Endothelial cell of umbilical vein (primary cell): ENCODE measurements at regions not wholly inside any gene's neighbourhood (a gene's known extent, or its start where the extent isn't known, plus 50 kb on each side); places are given as distances from the start of the nearest gene placed in this dataset.

Experiments
- BruUV-seq: library from RNA; stranded (reverse); fragments of 400-500 nt; replicated peaks from 2 replicates; lab custom pipeline; 2021; lab: Mats Ljungman, UMichigan
- CTCF ChIA-PET: fragments of 300-600, 350-600 bp; sonication (Branson Sonifier 250); formaldehyde crosslinking; loops from one replicate; lab custom pipeline; 2021; ENCODE audit warnings: antibody characterized with exemption, inconsistent platforms; lab: Charles Lee
- POLR2A ChIA-PET: fragments of 300-600, 350-600 bp; sonication (Branson Sonifier 250); formaldehyde crosslinking; loops from one replicate; lab custom pipeline; 2021; ENCODE audit warnings: antibody characterized with exemption, inconsistent platforms; lab: Charles Lee
- DNase-seq: peaks from one replicate; pipeline ENCODE4 v3.0.0-alpha.2; 2011; ENCODE audit warnings: low read depth, low spot score
- FAIRE-seq: peaks from 2 replicates; lab custom pipeline; 2011; peaks lifted over from hg19 to GRCh38; lab: Jason Lieb, UNC
- H2AFZ ChIP-seq: 2 replicates; pipeline ENCODE4 v1.6.0; 2012; ENCODE audit warnings: low read depth, low read length, control low read depth, inconsistent platforms
- H3K27ac ChIP-seq: 2 replicates; pipeline ENCODE4 v1.5.1; 2011; ENCODE audit warnings: low read depth, mild to moderate bottlenecking, control low read depth, low read length, moderate library complexity; ENCODE audit not compliant: insufficient read depth
- H3K27me3 ChIP-seq, 2 experiments: 2 replicates each; pipeline versions ENCODE4 v1.6.0 to v1.6.1; 2011; ENCODE audit warnings: low read length in 2 of 2, mixed read lengths in 1 of 2; ENCODE audit not compliant: control insufficient read depth in 2 of 2, insufficient read depth in 2 of 2
- H3K36me3 ChIP-seq, 2 experiments: 2 replicates in 1 of 2; 3 replicates in 1 of 2; pipeline ENCODE4 v1.5.1; 2011; ENCODE audit warnings: low read length in 2 of 2, mild to moderate bottlenecking in 1 of 2, moderate library complexity in 1 of 2; ENCODE audit not compliant: control insufficient read depth in 2 of 2, insufficient read depth in 2 of 2; ENCODE audit errors: extremely low read depth in 1 of 2
- H3K4me1 ChIP-seq: 3 replicates; pipeline ENCODE4 v1.5.1; 2011; ENCODE audit warnings: mild to moderate bottlenecking, low read length; ENCODE audit not compliant: control insufficient read depth, insufficient read depth; ENCODE audit errors: extremely low read depth
- H3K4me2 ChIP-seq: 2 replicates; pipeline ENCODE4 v1.6.1; 2011; ENCODE audit warnings: low read length, control low read depth, mixed read lengths; ENCODE audit not compliant: insufficient read depth
- H3K4me3 ChIP-seq, 3 experiments: fragments of 200-600 bp in 1 of 3; sonication (generic), shearing (Covaris generic) in 1 of 3; replicated peaks in 1 of 3; 2 replicates each; pipeline ENCODE4 v1.5.1; 2011 to 2016; ENCODE audit warnings: control low read depth in 3 of 3, low read length in 3 of 3, mild to moderate bottlenecking in 2 of 3, inconsistent platforms in 1 of 3, low read depth in 1 of 3, moderate library complexity in 1 of 3; ENCODE audit not compliant: insufficient read depth in 1 of 3
- H3K79me2 ChIP-seq: 2 replicates; pipeline ENCODE4 v1.6.0; 2012; ENCODE audit warnings: low read length, inconsistent platforms; ENCODE audit not compliant: control insufficient read depth, insufficient read depth
- H3K9ac ChIP-seq: replicated peaks from 2 replicates; pipeline ENCODE3; 2011; ENCODE audit warnings: low read length, control low read depth; ENCODE audit not compliant: insufficient read depth; ENCODE audit errors: extremely low read depth
- H3K9me1 ChIP-seq: replicated peaks from 3 replicates; pipeline ENCODE4 v1.6.0; 2011; ENCODE audit warnings: mild to moderate bottlenecking, low read length; ENCODE audit not compliant: control insufficient read depth, insufficient read depth; ENCODE audit errors: extremely low read depth
- H3K9me3 ChIP-seq: replicated peaks from 2 replicates; pipeline ENCODE4 v1.5.1; 2012; ENCODE audit warnings: low read length, inconsistent platforms; ENCODE audit not compliant: control insufficient read depth, insufficient read depth
- H4K20me1 ChIP-seq: replicated peaks from 2 replicates; pipeline ENCODE3; 2011; ENCODE audit warnings: mild to moderate bottlenecking, low read length; ENCODE audit not compliant: control insufficient read depth, insufficient read depth; ENCODE audit errors: extremely low read depth
- EZH2 ChIP-seq: IDR thresholded peaks from 2 replicates; pipeline ENCODE4 v1.6.1; 2012; ENCODE audit warnings: borderline replicate concordance, low read depth, mild to moderate bottlenecking, moderate library complexity, low read length, inconsistent platforms; ENCODE audit not compliant: severe bottlenecking
- FOS ChIP-seq: IDR thresholded peaks from 2 replicates; pipeline ENCODE4 v1.6.1; 2011; ENCODE audit warnings: mild to moderate bottlenecking, low read length, moderate library complexity, borderline replicate concordance; ENCODE audit not compliant: insufficient read depth
- GATA2 ChIP-seq: IDR thresholded peaks from 2 replicates; pipeline ENCODE4 v1.7.0; 2011; ENCODE audit warnings: low read depth, mild to moderate bottlenecking, moderate library complexity, mixed read lengths, low read length; ENCODE audit not compliant: insufficient read length, insufficient read depth
- JUN ChIP-seq: IDR thresholded peaks from 2 replicates; pipeline ENCODE4 v1.6.1; 2011; ENCODE audit warnings: borderline replicate concordance, low read depth; ENCODE audit not compliant: insufficient read length, insufficient read depth
- MYC ChIP-seq: IDR thresholded peaks from one replicate; pipeline ENCODE4 v1.6.1; 2011; ENCODE audit warnings: mild to moderate bottlenecking, low read depth, low read length
- POLR2A ChIP-seq: IDR thresholded peaks from 2 replicates; pipeline ENCODE4 v1.6.1; 2012; ENCODE audit warnings: low read depth, mild to moderate bottlenecking, control low read depth, low read length
- POLR2AphosphoS5 ChIP-seq: IDR thresholded peaks from 2 replicates; pipeline ENCODE4 v1.6.1; 2012; ENCODE audit warnings: low read depth, mild to moderate bottlenecking, control low read depth, low read length, moderate library complexity; ENCODE audit not compliant: insufficient read depth
- dilution Hi-C: fragments of 300-500 bp; cut with MboI; formaldehyde crosslinking; loops from one replicate; pipeline ENCODE4 v1.15.0; 2019; ENCODE audit warnings: low sequenced_read_pairs; ENCODE audit not compliant: extremely low pct_ligation_motif_present
- intact Hi-C: fragments of 100-400 bp; cut with micrococcal nuclease; formaldehyde crosslinking; loops from one replicate; pipeline ENCODE4 v1.10.0; 2022
- TF ChIP-seq, protein P1 (sequence below), 2 donors: IDR thresholded peaks; 1 replicate in 1 of 2; 2 replicates in 1 of 2; pipeline ENCODE4 v1.5.1; 2011; ENCODE audit warnings: low read length in 2 of 2, mild to moderate bottlenecking in 2 of 2, moderate library complexity in 2 of 2, control low read depth in 1 of 2, inconsistent platforms in 1 of 2, low read depth in 1 of 2; ENCODE audit not compliant: insufficient read depth in 1 of 2; ENCODE audit errors: extremely low read depth in 1 of 2
- TF ChIP-seq, protein P2 (sequence below): IDR thresholded peaks from 2 replicates; pipeline ENCODE4 v1.6.1; 2011; ENCODE audit not compliant: insufficient read depth, insufficient read length

DNA sequence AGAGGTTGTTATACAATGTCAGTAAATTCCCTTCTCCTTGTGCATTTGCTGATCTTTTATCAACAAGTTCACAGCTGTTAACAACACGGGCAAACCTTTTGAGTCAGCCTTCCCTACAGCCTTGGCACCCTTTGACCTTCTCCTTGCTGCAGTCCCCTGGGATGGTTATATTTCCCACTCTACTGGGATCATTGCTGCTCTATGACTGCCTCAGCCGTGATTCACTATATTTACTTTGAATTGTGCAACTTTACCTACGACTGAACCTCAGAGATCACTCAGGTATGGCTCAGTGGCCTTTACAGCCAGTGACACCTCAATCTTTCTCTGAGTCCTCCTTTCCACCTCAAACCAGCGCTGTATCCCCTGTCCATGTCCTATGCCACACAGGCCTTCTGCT, 1293.3 kb downstream of the EPHA7 start:
- FAIRE-seq = no peak
- no peak overlapping the region for H3K4me2 ChIP-seq
- H3K4me1 ChIP-seq = no peaks in the 10 kb centered on the region
- H3K27me3 ChIP-seq = no peaks in the 10 kb centered on the region
- BruUV-seq = no TSS peak
- no peak overlapping the region for H2AFZ ChIP-seq
- no peaks in the 10 kb centered on the region for H3K36me3 ChIP-seq
- dilution Hi-C loops = no loop called here
- DNase-seq = no peak
- ChIA-PET POLR2A (no interaction called here), CTCF (interaction anchor here (1.0 to 5.8 kb wide), 3 partner anchors 14 to 518 kb away, joined by 3 to 117 read pairs (median 4); no protein-coding TSS in a partner anchor)
- H3K4me3 ChIP-seq = no peak overlapping the region
- TF ChIP-seq, protein P1, sequence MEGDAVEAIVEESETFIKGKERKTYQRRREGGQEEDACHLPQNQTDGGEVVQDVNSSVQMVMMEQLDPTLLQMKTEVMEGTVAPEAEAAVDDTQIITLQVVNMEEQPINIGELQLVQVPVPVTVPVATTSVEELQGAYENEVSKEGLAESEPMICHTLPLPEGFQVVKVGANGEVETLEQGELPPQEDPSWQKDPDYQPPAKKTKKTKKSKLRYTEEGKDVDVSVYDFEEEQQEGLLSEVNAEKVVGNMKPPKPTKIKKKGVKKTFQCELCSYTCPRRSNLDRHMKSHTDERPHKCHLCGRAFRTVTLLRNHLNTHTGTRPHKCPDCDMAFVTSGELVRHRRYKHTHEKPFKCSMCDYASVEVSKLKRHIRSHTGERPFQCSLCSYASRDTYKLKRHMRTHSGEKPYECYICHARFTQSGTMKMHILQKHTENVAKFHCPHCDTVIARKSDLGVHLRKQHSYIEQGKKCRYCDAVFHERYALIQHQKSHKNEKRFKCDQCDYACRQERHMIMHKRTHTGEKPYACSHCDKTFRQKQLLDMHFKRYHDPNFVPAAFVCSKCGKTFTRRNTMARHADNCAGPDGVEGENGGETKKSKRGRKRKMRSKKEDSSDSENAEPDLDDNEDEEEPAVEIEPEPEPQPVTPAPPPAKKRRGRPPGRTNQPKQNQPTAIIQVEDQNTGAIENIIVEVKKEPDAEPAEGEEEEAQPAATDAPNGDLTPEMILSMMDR (IDR thresholded peaks at IDR 0.05; ENCODE audit: extremely low read depth in 1 of 2, insufficient read depth in 1 of 2, low read depth in 1 of 2, low read length in 2 of 2) = no peak
- H4K20me1 ChIP-seq = no peaks in the 10 kb centered on the region
- no peak overlapping the region for H3K9ac ChIP-seq
- no peak overlapping the region for H3K27ac ChIP-seq
- no peaks in the 10 kb centered on the region for H3K79me2 ChIP-seq
- no peaks in the 10 kb centered on the region for H3K9me1 ChIP-seq
- intact Hi-C loops = loop anchor here (10.0 kb wide), 1 partner anchor 1299 kb away; no protein-coding TSS in a partner anchor
- H3K9me3 ChIP-seq = no peaks in the 10 kb centered on the region

- no peaks in the 10 kb centered on the region for H3K9me1 ChIP-seq
- no peak overlapping the region for H3K4me2 ChIP-seq
- no peak overlapping the region for H2AFZ ChIP-seq
- TF ChIP-seq EZH2 = no peak
- no peak for TF ChIP-seq JUN
- TF ChIP-seq MYC = no peak
- no peak for TF ChIP-seq POLR2AphosphoS5
- TF ChIP-seq POLR2A = no peak
- TF ChIP-seq FOS = no peak
- no peak for TF ChIP-seq GATA2
- TF ChIP-seq, protein P1 (IDR thresholded peaks at IDR 0.05; ENCODE audit: extremely low read depth in 1 of 2, insufficient read depth in 1 of 2, low read depth in 1 of 2, low read length in 2 of 2) = no peak
- TF ChIP-seq, protein P2, sequence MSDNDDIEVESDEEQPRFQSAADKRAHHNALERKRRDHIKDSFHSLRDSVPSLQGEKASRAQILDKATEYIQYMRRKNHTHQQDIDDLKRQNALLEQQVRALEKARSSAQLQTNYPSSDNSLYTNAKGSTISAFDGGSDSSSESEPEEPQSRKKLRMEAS = no peak
- no peaks in the 10 kb centered on the region for H3K27me3 ChIP-seq
- intact Hi-C loops (loop anchor here (10.0 kb wide), 1 partner anchor 1299 kb away; no protein-coding TSS in a partner anchor), dilution Hi-C loops (no loop called here)
- DNase-seq = no peak
- H4K20me1 ChIP-seq = no peaks in the 10 kb centered on the region
- ChIA-PET CTCF (interaction anchor here (0.6 to 5.8 kb wide), 5 partner anchors 9 to 521 kb away, joined by 3 to 117 read pairs (median 4); no protein-coding TSS in a partner anchor), POLR2A (no interaction called here)
- H3K27ac ChIP-seq = no peak overlapping the region
- no peaks in the 10 kb centered on the region for H3K79me2 ChIP-seq
- no TSS peak for BruUV-seq
- no peaks in the 10 kb centered on the region for H3K4me1 ChIP-seq
- no peaks in the 10 kb centered on the region for H3K36me3 ChIP-seq
- H3K9me3 ChIP-seq = no peaks in the 10 kb centered on the region
- no peak for FAIRE-seq
- H3K4me3 ChIP-seq = no peak overlapping the region
- H3K9ac ChIP-seq = no peak overlapping the region
Observed at GRCh38 chr6:92125681-92126080, 1293.7 kb downstream of the EPHA7 start.
